ENCODE measurements at regions not wholly inside any gene's neighbourhood (a gene's known extent, or its start where the extent isn't known, plus 50 kb on each side); places are given as distances from the start of the nearest gene placed in this dataset.

GRCh38 chr6:40645043-40645442, 57.9 kb upstream of the LRFN2 start:
- H3K9ac ChIP-seq (ENCODE audit: low read length): no peak overlapping the region
- no peaks in the 10 kb centered on the region for H3K27me3 ChIP-seq (ENCODE audit: low read length)
- no peak overlapping the region for H3K27ac ChIP-seq (ENCODE audit: low read depth, low read length)
- no peak overlapping the region for H3K4me3 ChIP-seq (ENCODE audit: insufficient read depth, low read length, poor library complexity, severe bottlenecking)
- H3F3A ChIP-seq (ENCODE audit: insufficient read depth): no peaks in the 10 kb centered on the region
- no peaks in the 10 kb centered on the region for H3K36me3 ChIP-seq (ENCODE audit: low read length)
- no peaks in the 10 kb centered on the region for H3K9me2 ChIP-seq (replicated peaks; ENCODE audit: insufficient read depth, low read length)
- H2AFZ ChIP-seq (ENCODE audit: low read depth, low read length, severe bottlenecking): no peak overlapping the region
- no peak overlapping the region for H3K4me2 ChIP-seq (ENCODE audit: low read depth, low read length, poor library complexity, severe bottlenecking)
- H3K79me2 ChIP-seq (ENCODE audit: insufficient read depth, low read length): no peaks in the 10 kb centered on the region
- no peaks in the 10 kb centered on the region for H3K9me3 ChIP-seq (ENCODE audit: insufficient read depth, low read length)
- no peaks in the 10 kb centered on the region for H4K20me1 ChIP-seq (ENCODE audit: low read depth, low read length)
- TF ChIP-seq EZH2phosphoT487 (conservative IDR thresholded peaks at IDR 0.05; ENCODE audit: low read length) (no peak), CTCF (IDR thresholded peaks at IDR 0.05; ENCODE audit: insufficient read depth, low read length, poor library complexity, severe bottlenecking) (no peak)

- Histone ChIP-seq H3K27ac (ENCODE audit: low read depth, low read length) (no peak overlapping the region), H3K4me3 (ENCODE audit: insufficient read depth, low read length, poor library complexity, severe bottlenecking) (no peak overlapping the region), H3K9ac (ENCODE audit: low read length) (no peak overlapping the region), H2AFZ (ENCODE audit: low read depth, low read length, severe bottlenecking) (no peak overlapping the region), H3K4me2 (ENCODE audit: low read depth, low read length, poor library complexity, severe bottlenecking) (no peak overlapping the region), H3K9me2 (replicated peaks; ENCODE audit: insufficient read depth, low read length) (no peaks in the 10 kb centered on the region), H3F3A (ENCODE audit: insufficient read depth) (no peaks in the 10 kb centered on the region), H3K36me3 (ENCODE audit: low read length) (no peaks in the 10 kb centered on the region), H3K9me3 (ENCODE audit: insufficient read depth, low read length) (no peaks in the 10 kb centered on the region), H3K27me3 (ENCODE audit: low read length) (no peaks in the 10 kb centered on the region), H4K20me1 (ENCODE audit: low read depth, low read length) (no peaks in the 10 kb centered on the region), H3K79me2 (ENCODE audit: insufficient read depth, low read length) (no peaks in the 10 kb centered on the region)
- TF ChIP-seq EZH2phosphoT487 (conservative IDR thresholded peaks at IDR 0.05; ENCODE audit: low read length) (no peak), CTCF (IDR thresholded peaks at IDR 0.05; ENCODE audit: insufficient read depth, low read length, poor library complexity, severe bottlenecking) (no peak)
These were observed 55.7 kb upstream of the LRFN2 start for GRCh38 chr6:40642837-40643236.

GRCh38 chr6:40642190-40642589, 55.0 kb upstream of the LRFN2 start:
- H3K4me3 ChIP-seq (ENCODE audit: insufficient read depth, low read length, poor library complexity, severe bottlenecking): no peak overlapping the region
- H3K9me3 ChIP-seq (ENCODE audit: insufficient read depth, low read length): no peaks in the 10 kb centered on the region
- H3K9me2 ChIP-seq (replicated peaks; ENCODE audit: insufficient read depth, low read length): no peaks in the 10 kb centered on the region
- H3K27me3 ChIP-seq (ENCODE audit: low read length): no peaks in the 10 kb centered on the region
- H3F3A ChIP-seq (ENCODE audit: insufficient read depth): no peaks in the 10 kb centered on the region
- H3K36me3 ChIP-seq (ENCODE audit: low read length): no peaks in the 10 kb centered on the region
- H2AFZ ChIP-seq (ENCODE audit: low read depth, low read length, severe bottlenecking): no peak overlapping the region
- no peak for TF ChIP-seq CTCF (IDR thresholded peaks at IDR 0.05; ENCODE audit: insufficient read depth, low read length, poor library complexity, severe bottlenecking)
- TF ChIP-seq EZH2phosphoT487 (conservative IDR thresholded peaks at IDR 0.05; ENCODE audit: low read length): no peak
- no peak overlapping the region for H3K4me2 ChIP-seq (ENCODE audit: low read depth, low read length, poor library complexity, severe bottlenecking)
- no peak overlapping the region for H3K9ac ChIP-seq (ENCODE audit: low read length)
- no peaks in the 10 kb centered on the region for H4K20me1 ChIP-seq (ENCODE audit: low read depth, low read length)
- no peak overlapping the region for H3K27ac ChIP-seq (ENCODE audit: low read depth, low read length)
- H3K79me2 ChIP-seq (ENCODE audit: insufficient read depth, low read length): no peaks in the 10 kb centered on the region
